IMR-90 (cell line): ENCODE measurements at regions not wholly inside any gene's neighbourhood (a gene's known extent, or its start where the extent isn't known, plus 50 kb on each side); places are given as distances from the start of the nearest gene placed in this dataset.

Source experiments
- NFE2L2 ChIP-seq: fragments of 150-350 bp; IDR thresholded peaks from 2 replicates; pipeline ENCODE4 v1.6.1; 2016; ENCODE audit warnings: low read depth, mild to moderate bottlenecking, low read length
- TF ChIP-seq, protein P1 (sequence below): conservative IDR thresholded peaks from 2 replicates; pipeline ENCODE4 v1.5.1; 2012; ENCODE audit warnings: mild to moderate bottlenecking, low read depth, low read length, improper control_type of control experiment

- TF ChIP-seq, protein P1, sequence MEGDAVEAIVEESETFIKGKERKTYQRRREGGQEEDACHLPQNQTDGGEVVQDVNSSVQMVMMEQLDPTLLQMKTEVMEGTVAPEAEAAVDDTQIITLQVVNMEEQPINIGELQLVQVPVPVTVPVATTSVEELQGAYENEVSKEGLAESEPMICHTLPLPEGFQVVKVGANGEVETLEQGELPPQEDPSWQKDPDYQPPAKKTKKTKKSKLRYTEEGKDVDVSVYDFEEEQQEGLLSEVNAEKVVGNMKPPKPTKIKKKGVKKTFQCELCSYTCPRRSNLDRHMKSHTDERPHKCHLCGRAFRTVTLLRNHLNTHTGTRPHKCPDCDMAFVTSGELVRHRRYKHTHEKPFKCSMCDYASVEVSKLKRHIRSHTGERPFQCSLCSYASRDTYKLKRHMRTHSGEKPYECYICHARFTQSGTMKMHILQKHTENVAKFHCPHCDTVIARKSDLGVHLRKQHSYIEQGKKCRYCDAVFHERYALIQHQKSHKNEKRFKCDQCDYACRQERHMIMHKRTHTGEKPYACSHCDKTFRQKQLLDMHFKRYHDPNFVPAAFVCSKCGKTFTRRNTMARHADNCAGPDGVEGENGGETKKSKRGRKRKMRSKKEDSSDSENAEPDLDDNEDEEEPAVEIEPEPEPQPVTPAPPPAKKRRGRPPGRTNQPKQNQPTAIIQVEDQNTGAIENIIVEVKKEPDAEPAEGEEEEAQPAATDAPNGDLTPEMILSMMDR: no peak
- no peak for TF ChIP-seq NFE2L2
Observed at GRCh38 chr6:121697921-121698320, 262.5 kb downstream of the GJA1 start.
